Naive thymus-derived CD4-positive, alpha-beta T cell (primary cell): ENCODE measurements at regions not wholly inside any gene's neighbourhood (a gene's known extent, or its start where the extent isn't known, plus 50 kb on each side); places are given as distances from the start of the nearest gene placed in this dataset.
"Not testable (repeated sequence)": the region's sequence is repeated elsewhere in the genome, so short reads cannot be mapped to it uniquely, and the experiment has no call there.

Experiments
- ATAC-seq: fragments of 150-1000 bp; cut with Tn5 transposase; 2 replicates; pipeline ENCODE4 v1.10.0; 2021; ENCODE audit warnings: mild to moderate bottlenecking, moderate library complexity
- CTCF ChIA-PET: fragments of 350-600 bp; sonication (Branson Sonifier 250); formaldehyde crosslinking; loops from one replicate; lab custom pipeline; 2021; ENCODE audit warnings: antibody characterized with exemption; lab: Charles Lee
- POLR2A ChIA-PET: fragments of 350-600 bp; sonication (Branson Sonifier 250); formaldehyde crosslinking; loops from one replicate; lab custom pipeline; 2021; ENCODE audit warnings: antibody characterized with exemption, inconsistent platforms; lab: Charles Lee
- DNase-seq, 9 donors: peaks; one replicate each; pipeline versions ENCODE4 v3.0.0 to v3.0.0-alpha.2; 2020 to 2022; ENCODE audit warnings: mixed read lengths in 1 of 9
- H3K27ac ChIP-seq: one replicate; pipeline ENCODE4 v1.7.0; 2013; ENCODE audit warnings: mild to moderate bottlenecking, low read depth, low read length, moderate library complexity
- H3K27me3 ChIP-seq, 2 donors: one replicate each; pipeline ENCODE4 v1.7.0; 2013; ENCODE audit warnings: low read length in 2 of 2, mild to moderate bottlenecking in 2 of 2, moderate library complexity in 2 of 2; ENCODE audit not compliant: control insufficient read depth in 2 of 2, insufficient read depth in 2 of 2
- H3K36me3 ChIP-seq, 3 experiments: 1 replicate in 2 of 3; 2 replicates in 1 of 3; pipeline ENCODE4 v1.7.0; 2013; ENCODE audit warnings: low read length in 3 of 3, mild to moderate bottlenecking in 3 of 3, moderate library complexity in 1 of 3; ENCODE audit not compliant: insufficient read depth in 3 of 3, control insufficient read depth in 2 of 3
- H3K4me1 ChIP-seq, 2 donors: one replicate each; pipeline ENCODE4 v1.7.0; 2013; ENCODE audit warnings: low read length in 2 of 2, mild to moderate bottlenecking in 2 of 2, moderate library complexity in 1 of 2; ENCODE audit not compliant: control insufficient read depth in 2 of 2, insufficient read depth in 2 of 2
- H3K4me3 ChIP-seq: 2 replicates; pipeline ENCODE4 v1.7.0; 2013; ENCODE audit warnings: mild to moderate bottlenecking, low read length
- H3K9me3 ChIP-seq, 3 experiments: 1 replicate in 2 of 3; 2 replicates in 1 of 3; pipeline ENCODE4 v1.7.0; 2013; ENCODE audit warnings: low read length in 3 of 3; ENCODE audit not compliant: control insufficient read depth in 2 of 3
- H3K27ac Mint-ChIP-seq, 9 donors: one replicate each; pipeline ENCODE4 v1.8.0; 2020 to 2022; ENCODE audit warnings: mixed read lengths in 9 of 9, mild to moderate bottlenecking in 8 of 9, moderate library complexity in 5 of 9, inconsistent platforms in 2 of 9
- H3K27me3 Mint-ChIP-seq, 5 donors: one replicate each; pipeline ENCODE4 v1.8.0; 2021 to 2022; ENCODE audit warnings: mixed read lengths in 5 of 5, mild to moderate bottlenecking in 1 of 5
- H3K36me3 Mint-ChIP-seq, 5 donors: one replicate each; pipeline ENCODE4 v1.8.0; 2020 to 2022; ENCODE audit warnings: mixed read lengths in 5 of 5, mild to moderate bottlenecking in 3 of 5, inconsistent platforms in 1 of 5
- H3K4me1 Mint-ChIP-seq, 7 donors: one replicate each; pipeline ENCODE4 v1.8.0; 2020 to 2022; ENCODE audit warnings: mixed read lengths in 7 of 7, mild to moderate bottlenecking in 3 of 7, inconsistent platforms in 1 of 7
- H3K4me3 Mint-ChIP-seq, 10 donors: one replicate each; pipeline ENCODE4 v1.8.0; 2020 to 2022; ENCODE audit warnings: mild to moderate bottlenecking in 10 of 10, mixed read lengths in 10 of 10, moderate library complexity in 6 of 10, inconsistent platforms in 2 of 10
- H3K9me3 Mint-ChIP-seq, 11 donors: one replicate each; pipeline ENCODE4 v1.8.0; 2020 to 2022; ENCODE audit warnings: mixed read lengths in 11 of 11, mild to moderate bottlenecking in 4 of 11, inconsistent platforms in 1 of 11, moderate library complexity in 1 of 11
- intact Hi-C, 2 donors: fragments of 100-400 bp; cut with micrococcal nuclease; formaldehyde crosslinking; loops; one replicate each; pipeline ENCODE4 v1.15.1; 2023

DNA sequence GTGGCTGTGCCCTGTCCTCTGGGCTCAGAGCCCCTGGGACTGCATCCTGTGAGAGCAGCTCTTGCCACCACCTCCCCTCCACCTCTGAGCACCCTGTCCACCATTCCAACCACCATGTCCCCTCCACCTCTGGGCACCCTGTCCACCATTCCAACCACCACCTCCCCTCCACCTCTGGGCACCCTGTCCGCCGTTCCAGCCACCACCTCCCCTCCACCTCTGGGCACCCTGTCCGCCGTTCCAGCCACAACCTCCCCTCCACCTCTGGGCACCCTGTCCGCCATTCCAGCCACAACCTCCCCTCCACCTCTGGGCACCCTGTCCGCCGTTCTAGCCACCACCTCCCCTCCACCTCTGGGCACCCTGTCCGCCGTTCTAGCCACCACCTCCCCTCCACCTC is 313.7 kb upstream of the MYT1L start:
- Histone ChIP-seq H3K4me1 (peaks cover 0 to 16% of the 10 kb centered on the region in 2 donors), H3K27ac (peak overlapping the region; percentile 73)
- H3K36me3 Mint-ChIP-seq, H3K27me3 ChIP-seq, H3K9me3 ChIP-seq, H3K9me3 Mint-ChIP-seq, CTCF ChIA-PET, ATAC-seq, H3K36me3 ChIP-seq, DNase-seq, H3K27me3 Mint-ChIP-seq, H3K4me3 ChIP-seq, intact Hi-C loops, POLR2A ChIA-PET: not testable (repeated sequence)
- Mint-ChIP-seq H3K27ac (peak overlapping the region in 6 of 9 donors; percentile 90 to 99 (median 97)), H3K4me1 (peaks cover 20 to 83% (median 53%) of the 10 kb centered on the region in 7 donors), H3K4me3 (peak overlapping the region in 1 of 10 donors; percentile 44)

DNA sequence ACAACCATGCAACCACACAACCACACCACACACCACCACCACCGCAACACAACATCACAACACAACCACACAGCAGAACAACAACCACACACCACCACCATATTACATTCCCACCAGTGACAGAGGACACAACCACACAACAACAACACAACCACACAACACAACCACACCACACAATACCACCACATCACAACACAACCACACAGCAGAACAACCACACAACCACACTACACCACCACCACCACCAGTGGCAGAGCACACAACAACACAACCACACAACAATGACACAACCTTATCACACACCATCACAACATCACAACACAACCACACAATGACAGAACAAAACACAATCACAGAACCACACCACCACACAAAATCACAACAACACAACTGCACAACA is 313.0 kb upstream of the MYT1L start:
- intact Hi-C loops, result no loop called here
- H3K36me3 Mint-ChIP-seq, result peaks cover 0 to 1% (median 0%) of the 10 kb centered on the region in 5 donors
- peaks cover 0 to 5% (median 0%) of the 10 kb centered on the region in 5 donors for H3K27me3 Mint-ChIP-seq
- Histone ChIP-seq H3K9me3 (no peaks in the 10 kb centered on the region), H3K27ac (no peak overlapping the region), H3K36me3 (no peaks in the 10 kb centered on the region), H3K4me1 (peaks cover 0 to 16% of the 10 kb centered on the region in 2 donors), H3K4me3 (no peak overlapping the region), H3K27me3 (no peaks in the 10 kb centered on the region)
- peaks cover 20 to 78% (median 53%) of the 10 kb centered on the region in 7 donors for H3K4me1 Mint-ChIP-seq
- peak overlapping the region in 5 of 10 donors; percentile 44 to 74 (median 71) for H3K4me3 Mint-ChIP-seq
- peak overlapping the region in 8 of 9 donors; percentile 77 to 97 (median 92) for H3K27ac Mint-ChIP-seq
- ATAC-seq (no peak), DNase-seq (no peak)
- CTCF ChIA-PET, result no interaction called here
- peaks cover 0 to 7% (median 0%) of the 10 kb centered on the region in 11 donors for H3K9me3 Mint-ChIP-seq
- POLR2A ChIA-PET, result no interaction called here

DNA sequence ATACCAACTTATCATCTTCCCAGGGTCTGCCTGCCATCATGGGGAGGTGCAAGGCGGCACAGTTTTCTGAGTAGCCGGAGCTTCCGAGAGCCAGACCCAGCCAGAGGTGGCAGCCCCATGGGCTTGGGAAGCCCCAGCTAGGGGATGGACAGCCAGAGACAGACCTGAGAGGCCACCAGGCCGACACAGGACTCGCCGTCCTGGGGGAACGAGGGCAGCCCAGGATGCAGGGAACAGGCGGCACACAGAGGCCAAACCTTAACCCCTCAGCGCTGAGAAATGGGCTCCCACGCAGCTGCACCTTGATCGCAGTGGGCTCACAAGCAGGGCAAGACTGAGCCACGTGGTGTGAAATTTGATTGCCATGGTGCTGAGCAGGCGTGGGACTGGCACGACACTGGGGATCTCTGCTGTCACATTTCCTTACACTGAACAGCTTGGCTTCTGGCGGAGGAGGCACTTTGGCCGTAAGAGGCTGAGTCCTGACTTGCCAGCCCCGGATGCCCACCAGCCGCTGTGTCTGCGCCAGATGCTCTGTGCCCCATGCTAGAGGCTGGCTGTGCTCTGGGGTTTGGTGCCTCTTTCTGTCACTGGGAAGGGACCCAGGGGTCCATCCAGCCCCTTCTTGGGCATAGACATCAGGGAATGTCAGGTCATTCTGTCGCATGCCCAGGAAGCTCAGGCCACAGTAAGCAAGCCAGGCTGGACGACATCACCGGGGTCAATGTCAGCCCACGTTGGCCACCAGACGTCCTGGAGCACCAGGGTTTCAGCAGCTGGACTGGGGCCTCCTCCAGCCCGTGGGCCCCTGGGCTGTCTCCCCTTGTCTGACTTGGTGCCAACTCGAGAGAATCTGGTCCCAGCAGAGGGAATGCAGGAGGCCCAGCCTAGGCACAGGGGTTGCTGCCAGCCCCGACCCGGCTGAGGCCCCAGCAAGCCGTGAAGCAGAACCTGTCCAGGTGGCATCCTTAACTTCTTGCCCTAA is 312.1 kb upstream of the MYT1L start:
- CTCF ChIA-PET, result no interaction called here
- intact Hi-C loops, result no loop called here
- H3K4me3 Mint-ChIP-seq, result peak overlapping the region in 1 of 10 donors; percentile 44
- POLR2A ChIA-PET, result no interaction called here
- Histone ChIP-seq H3K27me3 (no peaks in the 10 kb centered on the region), H3K9me3 (no peaks in the 10 kb centered on the region), H3K27ac (no peak overlapping the region), H3K36me3 (no peaks in the 10 kb centered on the region), H3K4me1 (peaks cover 0 to 16% of the 10 kb centered on the region in 2 donors), H3K4me3 (no peak overlapping the region)
- peaks cover 20 to 72% (median 53%) of the 10 kb centered on the region in 7 donors for H3K4me1 Mint-ChIP-seq
- ATAC-seq (no peak), DNase-seq (no peak)
- peaks cover 0 to 6% (median 0%) of the 10 kb centered on the region in 5 donors for H3K27me3 Mint-ChIP-seq
- peaks cover 0 to 4% (median 0%) of the 10 kb centered on the region in 5 donors for H3K36me3 Mint-ChIP-seq
- H3K27ac Mint-ChIP-seq, result peak overlapping the region in 8 of 9 donors; percentile 77 to 97 (median 92)
- H3K9me3 Mint-ChIP-seq, result peaks cover 0 to 7% (median 0%) of the 10 kb centered on the region in 11 donors

DNA sequence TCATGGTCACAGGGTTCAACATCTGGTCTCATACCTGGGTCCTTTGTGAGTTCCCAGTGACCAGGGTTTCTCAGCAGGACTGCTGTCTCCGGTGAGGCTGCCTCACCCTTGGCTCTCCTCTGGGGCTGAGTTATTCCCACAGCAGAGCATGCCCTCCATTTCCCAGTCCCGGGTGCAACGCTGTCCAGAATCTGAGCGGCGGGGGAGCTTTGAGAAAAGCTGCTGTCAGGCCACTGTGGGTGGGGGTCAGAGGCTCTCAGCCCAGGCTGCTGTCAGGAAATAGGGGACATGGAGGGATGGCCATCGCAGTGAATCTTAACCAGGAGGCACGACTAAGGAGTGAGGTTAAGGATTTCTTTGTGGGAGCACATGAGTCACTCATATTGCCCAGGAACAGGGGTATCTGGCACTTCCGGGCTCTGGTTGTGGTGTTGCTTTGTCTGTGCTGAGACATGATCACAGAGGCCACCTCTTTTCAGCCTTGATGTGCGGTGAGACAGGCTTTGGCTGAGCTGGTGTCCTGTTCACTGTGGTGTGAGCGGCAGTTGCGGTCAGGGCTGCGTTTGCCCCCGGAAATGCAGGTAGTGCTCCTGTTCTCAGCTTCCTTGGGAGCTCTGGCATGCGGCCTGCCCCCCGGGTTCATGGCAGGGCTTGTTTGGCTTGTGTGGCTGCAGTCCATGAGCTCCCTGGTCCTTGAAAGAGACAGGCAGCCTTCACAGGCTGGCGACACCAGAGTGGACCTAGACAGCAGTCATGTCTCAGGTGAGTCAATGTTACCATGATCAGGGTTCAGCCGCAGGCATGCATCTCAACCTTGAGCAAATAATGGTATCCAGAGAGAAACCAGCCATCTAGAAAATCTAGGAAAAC is 310.7 kb upstream of the MYT1L start:
- H3K9me3 Mint-ChIP-seq, result peaks cover 0 to 7% (median 0%) of the 10 kb centered on the region in 11 donors
- ATAC-seq (no peak), DNase-seq (no peak)
- H3K4me1 ChIP-seq, result peaks cover 0 to 16% of the 10 kb centered on the region in 2 donors
- no peaks in the 10 kb centered on the region for H3K27me3 ChIP-seq
- H3K27ac ChIP-seq, result no peak overlapping the region
- H3K36me3 ChIP-seq, result no peaks in the 10 kb centered on the region
- H3K4me1 Mint-ChIP-seq, result peaks cover 9 to 58% (median 39%) of the 10 kb centered on the region in 7 donors
- ChIA-PET CTCF (interaction anchor here (0.6 kb wide), 1 partner anchor 9 kb away, joined by 3 read pairs; no protein-coding TSS in a partner anchor), POLR2A (no interaction called here)
- H3K27ac Mint-ChIP-seq, result peak overlapping the region in 5 of 9 donors; percentile 23 to 79 (median 68)
- no peak overlapping the region for H3K4me3 ChIP-seq
- H3K27me3 Mint-ChIP-seq, result peaks cover 0 to 6% (median 0%) of the 10 kb centered on the region in 5 donors
- no peaks in the 10 kb centered on the region for H3K9me3 ChIP-seq
- intact Hi-C loops, result no loop called here
- H3K36me3 Mint-ChIP-seq, result peaks cover 0 to 6% (median 0%) of the 10 kb centered on the region in 5 donors
- peak overlapping the region in 2 of 10 donors; percentile 3 to 29 for H3K4me3 Mint-ChIP-seq

DNA sequence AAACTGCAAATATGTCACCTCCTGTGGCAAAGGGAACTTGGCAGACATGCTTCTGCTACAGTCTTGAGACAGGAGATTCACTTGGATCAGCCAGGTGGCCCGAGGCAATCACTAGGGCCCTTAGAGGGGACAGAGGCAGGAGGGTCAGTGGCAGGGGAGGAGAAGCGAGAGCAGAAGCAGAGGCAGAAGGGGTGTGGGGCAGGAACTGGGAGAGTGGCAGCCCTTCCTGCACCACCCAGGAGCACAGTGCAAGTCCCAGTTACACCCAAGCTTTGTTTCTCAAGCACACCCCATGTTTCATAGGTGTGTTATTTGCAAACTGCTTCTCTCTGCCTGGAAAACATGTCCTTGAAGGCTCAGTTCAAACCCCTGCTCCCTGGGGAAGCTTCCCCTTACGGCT is 309.7 kb upstream of the MYT1L start:
- intact Hi-C loops, result no loop called here
- ChIA-PET CTCF (interaction anchor here (0.6 kb wide), 1 partner anchor 1269 kb away, joined by 4 read pairs; no protein-coding TSS in a partner anchor), POLR2A (interaction anchor here (0.8 kb wide), 2 partner anchors 9 to 18 kb away, joined by 3 read pairs; no protein-coding TSS in a partner anchor)
- ATAC-seq (no peak), DNase-seq (no peak)
- Mint-ChIP-seq H3K9me3 (peaks cover 0 to 7% (median 0%) of the 10 kb centered on the region in 11 donors), H3K27me3 (peaks cover 0 to 6% (median 0%) of the 10 kb centered on the region in 5 donors), H3K4me3 (no peak overlapping the region), H3K27ac (peak overlapping the region in 3 of 9 donors; percentile 9 to 62 (median 45)), H3K36me3 (peaks cover 0 to 8% (median 0%) of the 10 kb centered on the region in 5 donors), H3K4me1 (peaks cover 0 to 49% (median 29%) of the 10 kb centered on the region in 7 donors)
- no peak overlapping the region for H3K4me3 ChIP-seq
- no peaks in the 10 kb centered on the region for H3K9me3 ChIP-seq
- no peaks in the 10 kb centered on the region for H3K36me3 ChIP-seq
- no peaks in the 10 kb centered on the region for H3K27me3 ChIP-seq
- H3K4me1 ChIP-seq, result peaks cover 0 to 8% of the 10 kb centered on the region in 2 donors
- no peak overlapping the region for H3K27ac ChIP-seq

DNA sequence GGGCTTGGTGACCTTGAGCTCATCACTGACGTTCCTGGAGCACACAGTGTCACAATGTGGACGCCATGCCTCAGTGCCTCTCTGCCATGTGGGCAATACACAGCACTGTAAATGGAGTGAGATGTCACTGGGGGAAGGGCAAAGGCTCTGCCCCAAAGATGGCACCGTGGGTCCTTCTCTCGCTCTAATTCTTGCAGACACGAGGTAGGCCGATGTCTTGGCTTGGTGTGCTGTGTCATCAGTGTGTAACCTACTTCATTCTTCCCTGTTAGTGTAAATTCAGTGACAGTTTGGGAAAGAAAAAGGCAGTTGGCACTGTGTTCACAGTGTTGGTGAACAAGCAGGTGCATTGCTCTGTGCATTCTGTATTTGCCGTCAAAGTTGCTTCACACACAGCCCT is 309.3 kb upstream of the MYT1L start:
- Mint-ChIP-seq H3K9me3 (peaks cover 0 to 7% (median 0%) of the 10 kb centered on the region in 11 donors), H3K4me3 (no peak overlapping the region), H3K36me3 (peaks cover 0 to 8% (median 0%) of the 10 kb centered on the region in 5 donors), H3K27ac (peak overlapping the region in 1 of 9 donors; percentile 45), H3K4me1 (peaks cover 0 to 44% (median 25%) of the 10 kb centered on the region in 7 donors), H3K27me3 (peaks cover 0 to 6% (median 0%) of the 10 kb centered on the region in 5 donors)
- Histone ChIP-seq H3K9me3 (no peaks in the 10 kb centered on the region), H3K4me1 (peaks cover 0 to 4% of the 10 kb centered on the region in 2 donors), H3K27me3 (no peaks in the 10 kb centered on the region), H3K36me3 (no peaks in the 10 kb centered on the region), H3K4me3 (no peak overlapping the region), H3K27ac (no peak overlapping the region)
- intact Hi-C loops, result no loop called here
- DNase-seq (no peak), ATAC-seq (no peak)
- ChIA-PET POLR2A (interaction anchor here (0.8 kb wide), 2 partner anchors 9 to 17 kb away, joined by 3 read pairs; no protein-coding TSS in a partner anchor), CTCF (interaction anchor here (0.6 kb wide), 1 partner anchor 1268 kb away, joined by 4 read pairs; no protein-coding TSS in a partner anchor)
